SIG-M5 treated with dmso at 0.1 percent for 504 hours (cell line): ENCODE measurements at regions not wholly inside any gene's neighbourhood (a gene's known extent, or its start where the extent isn't known, plus 50 kb on each side); places are given as distances from the start of the nearest gene placed in this dataset.

Source experiments
- DNase-seq: peaks from one replicate; lab custom pipeline; 2025; ENCODE audit not compliant: unreplicated experiment; lab: John Stamatoyannopoulos, UW

DNA sequence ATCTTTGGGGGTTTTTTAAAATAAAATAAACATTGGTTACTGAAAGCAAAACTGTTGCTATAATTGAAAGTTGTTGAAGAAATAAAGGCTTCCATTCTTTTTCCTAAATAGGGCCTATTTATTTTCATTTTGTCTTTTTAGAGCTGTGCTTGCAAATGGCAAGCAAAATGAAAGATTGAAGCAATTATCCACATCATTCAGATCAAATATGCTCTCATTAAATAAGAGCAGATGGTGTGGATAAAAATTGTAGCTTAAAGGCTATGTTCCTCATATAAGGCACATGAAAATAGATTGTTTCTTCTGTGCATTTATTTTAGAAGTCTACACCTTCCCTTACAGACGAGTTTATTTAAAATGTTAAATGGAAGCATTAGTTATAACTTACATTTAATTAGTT, 1317.7 kb downstream of the MRPL39 start:
- no peak for DNase-seq

DNA sequence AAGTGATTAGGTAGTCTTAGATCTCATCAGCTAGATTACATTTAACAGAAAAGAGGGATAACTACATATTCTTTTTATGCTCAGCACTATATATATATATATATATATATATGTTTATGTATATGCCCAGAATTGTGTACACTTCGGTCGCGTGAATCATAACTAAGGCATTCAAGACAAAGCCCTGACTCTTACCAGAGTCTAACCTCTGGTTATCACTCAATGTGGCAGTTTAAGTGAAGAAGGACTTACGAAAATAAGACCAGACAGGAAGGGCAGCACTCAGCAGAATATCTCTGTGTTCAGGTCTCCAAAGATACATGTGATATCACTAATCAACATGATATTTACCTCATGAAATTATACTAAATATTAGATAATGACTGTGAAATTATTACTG, 1326.7 kb downstream of the MRPL39 start:
- DNase-seq = no peak

DNA sequence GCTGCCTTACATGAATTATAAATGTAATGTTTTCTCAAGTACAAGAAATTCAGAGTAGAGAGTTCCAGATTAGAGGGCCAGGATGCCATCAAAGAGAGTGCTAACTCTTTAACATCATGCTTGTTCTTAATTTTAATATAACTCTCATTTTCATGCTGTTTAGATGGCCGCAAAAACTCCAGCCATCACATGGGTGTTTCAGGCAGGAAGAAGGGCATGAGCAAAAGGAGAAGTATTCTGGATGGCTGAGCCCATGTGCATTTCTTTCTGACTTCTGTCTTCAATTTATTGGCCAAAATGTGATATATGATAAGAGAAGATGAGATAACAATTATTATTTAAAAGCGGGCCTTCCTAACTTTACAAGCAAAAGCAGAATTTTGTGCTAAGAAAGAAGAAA, 1328.6 kb downstream of the MRPL39 start:
- DNase-seq = no peak

DNA sequence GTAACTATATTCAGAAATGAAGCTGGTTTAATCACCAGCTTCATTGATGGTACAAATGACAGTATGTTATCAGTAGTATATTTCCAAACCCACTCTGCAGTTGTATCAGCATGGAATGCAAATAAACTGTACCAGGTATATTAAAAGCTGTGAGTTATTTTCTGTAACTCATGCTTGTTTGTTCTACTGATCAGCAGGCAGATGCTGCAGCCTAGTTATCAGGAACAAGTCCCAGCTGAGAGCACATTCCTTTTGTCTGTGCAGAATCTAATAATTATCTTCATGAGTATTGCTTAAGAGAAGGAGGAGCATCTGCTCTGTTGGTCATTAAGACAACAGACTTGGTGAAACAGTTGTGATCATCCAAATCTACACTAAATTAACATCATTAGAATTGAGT, 1331.1 kb downstream of the MRPL39 start:
- no peak for DNase-seq

GRCh38 chr21:24275616-24276015, 1331.7 kb downstream of the MRPL39 start:
- no peak for DNase-seq

GRCh38 chr21:24272521-24272938, 1334.8 kb downstream of the MRPL39 start:
- no peak for DNase-seq

GRCh38 chr21:24265987-24266386, 1341.3 kb downstream of the MRPL39 start:
- DNase-seq = no peak

GRCh38 chr21:24260751-24261150, 1346.5 kb downstream of the MRPL39 start:
- no peak for DNase-seq

DNA sequence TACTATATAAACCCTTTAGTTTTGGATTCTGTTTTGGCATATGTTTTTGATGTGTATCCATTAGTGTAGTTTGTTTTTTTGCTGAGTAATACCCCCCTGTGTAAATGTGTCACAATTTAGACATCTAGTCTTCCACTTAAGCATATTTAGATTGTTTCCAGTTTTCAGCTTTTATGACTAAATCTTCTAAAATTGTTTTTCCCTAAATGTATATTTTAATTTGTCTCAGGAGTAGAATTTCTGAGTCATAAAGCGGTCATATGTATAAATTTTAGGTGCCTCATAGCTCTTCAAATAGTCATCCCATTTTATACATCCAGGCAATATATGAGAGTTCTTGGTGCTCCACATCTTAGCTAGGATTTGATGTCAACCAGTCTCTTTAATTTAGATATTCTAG, 1348.0 kb downstream of the MRPL39 start:
- no peak for DNase-seq

DNA sequence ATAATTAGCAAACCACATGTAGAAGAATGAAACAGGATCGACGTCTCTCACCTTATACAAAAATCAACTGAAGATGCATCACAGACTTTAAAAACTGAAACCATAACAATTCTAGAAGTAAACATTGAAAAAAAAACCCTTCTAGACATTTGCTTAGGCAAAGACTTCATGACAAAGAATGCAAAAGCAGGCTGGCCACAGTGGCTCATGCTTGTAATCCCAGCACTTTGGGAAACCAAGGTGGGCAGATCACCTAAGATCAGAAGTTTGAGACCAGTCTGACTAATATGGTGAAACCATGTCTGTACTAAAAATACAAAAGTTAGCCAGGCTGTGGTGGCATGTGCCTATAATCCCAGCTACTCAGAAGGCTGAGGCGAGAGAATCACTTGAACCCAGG, 1351.7 kb downstream of the MRPL39 start:
- no peak for DNase-seq

DNA sequence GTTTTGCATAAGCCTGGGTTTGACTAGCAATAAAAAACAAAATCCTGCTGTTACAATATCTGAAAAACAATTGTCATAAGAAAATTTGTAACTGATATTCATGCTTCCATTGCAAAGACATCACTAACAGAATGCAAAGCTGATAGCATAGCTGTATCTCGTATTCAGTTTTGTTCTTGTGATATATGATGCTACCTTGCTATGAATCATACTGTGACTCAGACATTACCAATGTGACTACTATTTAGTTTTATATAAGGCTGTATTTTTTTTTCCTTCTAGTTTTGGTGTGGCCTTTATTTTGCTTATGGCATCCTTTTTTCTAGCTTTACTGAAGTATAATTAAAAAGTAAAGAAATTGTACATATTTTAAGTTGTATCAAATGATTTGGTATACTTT, 1381.8 kb downstream of the MRPL39 start:
- DNase-seq = no peak

GRCh38 chr21:24224422-24224821, 1382.9 kb downstream of the MRPL39 start:
- DNase-seq = no peak

- DNase-seq = peak; percentile 37
These were observed 1383.7 kb downstream of the MRPL39 start for GRCh38 chr21:24223624-24224023.

- DNase-seq = no peak
These were observed 1384.6 kb downstream of the MRPL39 start for GRCh38 chr21:24222676-24223075.

GRCh38 chr21:24220446-24220845, 1386.8 kb downstream of the MRPL39 start:
- no peak for DNase-seq

- no peak for DNase-seq
These were observed 1390.1 kb downstream of the MRPL39 start for GRCh38 chr21:24217151-24217550.

- DNase-seq = no peak
These were observed 1397.2 kb downstream of the MRPL39 start for GRCh38 chr21:24210130-24210529.

- no peak for DNase-seq
These were observed 1398.6 kb downstream of the MRPL39 start for GRCh38 chr21:24208562-24209260.

GRCh38 chr21:24205319-24205718, 1402.0 kb downstream of the MRPL39 start:
- DNase-seq = no peak

GRCh38 chr21:24204641-24205040, 1402.6 kb downstream of the MRPL39 start:
- no peak for DNase-seq

DNA sequence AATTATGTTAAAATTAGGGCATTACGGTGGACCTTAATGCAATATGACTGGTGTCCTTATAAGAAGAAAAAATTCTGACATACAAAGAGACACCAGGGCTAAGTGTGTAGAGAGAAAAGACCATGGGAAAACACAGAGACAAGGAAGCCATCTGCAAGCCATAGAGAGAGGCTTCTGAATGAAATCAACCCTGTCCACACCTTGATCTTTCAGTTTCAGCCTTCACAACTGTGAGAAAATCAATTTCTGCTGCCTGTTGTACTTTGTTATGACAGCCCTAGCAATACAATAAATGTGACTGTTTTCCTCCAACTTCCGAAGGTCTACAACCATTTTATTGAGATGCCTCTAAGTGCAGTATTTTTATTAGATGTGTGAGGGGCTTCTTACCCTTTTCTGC, 1407.2 kb downstream of the MRPL39 start:
- DNase-seq = no peak

DNA sequence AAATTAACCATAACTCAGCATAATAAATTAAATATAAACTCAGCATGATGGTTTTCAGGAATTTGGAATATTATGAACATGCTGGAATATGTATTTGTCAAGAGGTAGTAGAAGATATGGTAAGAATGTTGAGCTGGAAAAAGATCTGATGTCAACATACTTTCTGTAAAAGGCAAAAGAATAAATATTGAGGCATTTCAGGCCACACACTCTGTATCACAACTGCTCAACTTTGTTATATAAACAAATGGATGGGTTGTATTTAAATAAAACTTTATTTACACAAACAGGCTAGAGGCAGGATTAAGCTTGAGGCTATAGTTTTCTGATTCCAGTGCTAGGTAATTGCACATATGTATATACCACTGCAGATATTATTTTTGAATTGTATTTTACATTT, 1409.4 kb downstream of the MRPL39 start:
- no peak for DNase-seq

- no peak for DNase-seq
These were observed 1410.1 kb downstream of the MRPL39 start for GRCh38 chr21:24197132-24197643.
